Osteoblast (primary cell): ENCODE measurements at regions not wholly inside any gene's neighbourhood (a gene's known extent, or its start where the extent isn't known, plus 50 kb on each side); places are given as distances from the start of the nearest gene placed in this dataset.

Experiments used
- DNase-seq: peaks from one replicate; pipeline ENCODE4 v3.0.0; 2011; ENCODE audit warnings: low spot score, mixed read lengths; ENCODE audit not compliant: insufficient read length; ENCODE audit errors: missing footprints
- H2AFZ ChIP-seq: 2 replicates; pipeline ENCODE4 v1.6.0; 2011; ENCODE audit warnings: mild to moderate bottlenecking, low read length
- H3K27ac ChIP-seq: 2 replicates; pipeline ENCODE4 v1.5.1; 2011; ENCODE audit warnings: mild to moderate bottlenecking, low read depth, low read length, moderate library complexity
- H3K27me3 ChIP-seq: 2 replicates; pipeline ENCODE4 v1.6.0; 2012; ENCODE audit warnings: mild to moderate bottlenecking, control low read depth, inconsistent platforms, low read length, moderate library complexity; ENCODE audit not compliant: insufficient read depth
- H3K36me3 ChIP-seq: 2 replicates; pipeline ENCODE4 v1.5.1; 2011; ENCODE audit warnings: mild to moderate bottlenecking, low read length, control low read depth, moderate library complexity; ENCODE audit not compliant: insufficient read depth
- H3K4me1 ChIP-seq: 2 replicates; pipeline ENCODE4 v1.5.1; 2011; ENCODE audit warnings: mild to moderate bottlenecking, low read length, control low read depth, moderate library complexity; ENCODE audit not compliant: insufficient read depth
- H3K4me2 ChIP-seq: 2 replicates; pipeline ENCODE4 v1.6.0; 2011; ENCODE audit warnings: mild to moderate bottlenecking, low read length; ENCODE audit not compliant: insufficient read depth
- H3K4me3 ChIP-seq: fragments of 200-600 bp; sonication (generic); 3 replicates; pipeline ENCODE4 v1.5.1; 2012; ENCODE audit warnings: mild to moderate bottlenecking, low read length, inconsistent platforms; ENCODE audit not compliant: insufficient read depth
- H3K79me2 ChIP-seq: 2 replicates; pipeline ENCODE4 v1.6.0; 2012; ENCODE audit warnings: mild to moderate bottlenecking, low read length, control low read depth, inconsistent platforms; ENCODE audit not compliant: insufficient read depth
- H3K9me3 ChIP-seq: 2 replicates; pipeline ENCODE4 v1.5.1; 2011; ENCODE audit warnings: low read depth, low read length, control low read depth
- H4K20me1 ChIP-seq: 2 replicates; pipeline ENCODE4 v1.6.0; 2012; ENCODE audit warnings: mild to moderate bottlenecking, low read length, control low read depth; ENCODE audit not compliant: insufficient read depth
- TF ChIP-seq, protein P1 (sequence below): IDR thresholded peaks from 2 replicates; pipeline ENCODE4 v1.5.1; 2011; ENCODE audit warnings: mild to moderate bottlenecking, low read depth, low read length, moderate library complexity; ENCODE audit errors: extremely low read depth

DNA sequence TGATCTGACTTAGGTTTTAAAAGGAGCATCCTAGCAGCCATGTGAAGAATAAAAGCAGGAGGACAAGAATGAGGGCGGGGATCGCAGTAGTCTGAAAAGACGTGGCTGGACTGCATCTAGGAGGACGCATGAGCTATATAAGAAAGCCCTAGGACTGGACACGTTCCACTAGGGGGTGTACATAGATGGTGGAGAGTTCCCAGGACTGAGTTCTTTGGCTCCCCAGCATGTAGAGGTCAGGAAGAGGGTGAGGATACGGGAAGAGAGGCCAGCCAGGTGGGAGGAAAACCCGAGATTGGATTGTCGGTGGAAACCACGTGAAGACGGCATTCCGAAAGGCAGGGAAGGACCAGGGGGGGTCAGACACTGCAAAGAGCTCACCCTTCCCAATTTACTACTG, 64.2 kb upstream of the CFAP161 start:
- Histone ChIP-seq H3K9me3 (no peaks in the 10 kb centered on the region), H3K4me3 (no peak overlapping the region), H2AFZ (no peak overlapping the region), H3K4me2 (no peak overlapping the region), H3K4me1 (peaks cover 3% of the 10 kb centered on the region), H3K36me3 (no peaks in the 10 kb centered on the region), H3K79me2 (no peaks in the 10 kb centered on the region), H3K27ac (no peak overlapping the region), H4K20me1 (no peaks in the 10 kb centered on the region), H3K27me3 (no peaks in the 10 kb centered on the region)
- no peak for DNase-seq
- TF ChIP-seq, protein P1, sequence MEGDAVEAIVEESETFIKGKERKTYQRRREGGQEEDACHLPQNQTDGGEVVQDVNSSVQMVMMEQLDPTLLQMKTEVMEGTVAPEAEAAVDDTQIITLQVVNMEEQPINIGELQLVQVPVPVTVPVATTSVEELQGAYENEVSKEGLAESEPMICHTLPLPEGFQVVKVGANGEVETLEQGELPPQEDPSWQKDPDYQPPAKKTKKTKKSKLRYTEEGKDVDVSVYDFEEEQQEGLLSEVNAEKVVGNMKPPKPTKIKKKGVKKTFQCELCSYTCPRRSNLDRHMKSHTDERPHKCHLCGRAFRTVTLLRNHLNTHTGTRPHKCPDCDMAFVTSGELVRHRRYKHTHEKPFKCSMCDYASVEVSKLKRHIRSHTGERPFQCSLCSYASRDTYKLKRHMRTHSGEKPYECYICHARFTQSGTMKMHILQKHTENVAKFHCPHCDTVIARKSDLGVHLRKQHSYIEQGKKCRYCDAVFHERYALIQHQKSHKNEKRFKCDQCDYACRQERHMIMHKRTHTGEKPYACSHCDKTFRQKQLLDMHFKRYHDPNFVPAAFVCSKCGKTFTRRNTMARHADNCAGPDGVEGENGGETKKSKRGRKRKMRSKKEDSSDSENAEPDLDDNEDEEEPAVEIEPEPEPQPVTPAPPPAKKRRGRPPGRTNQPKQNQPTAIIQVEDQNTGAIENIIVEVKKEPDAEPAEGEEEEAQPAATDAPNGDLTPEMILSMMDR, result no peak

- Histone ChIP-seq H3K27me3 (no peaks in the 10 kb centered on the region), H3K79me2 (no peaks in the 10 kb centered on the region), H4K20me1 (no peaks in the 10 kb centered on the region), H3K4me1 (peaks cover 3% of the 10 kb centered on the region), H3K4me3 (no peak overlapping the region), H3K4me2 (peak overlapping the region; percentile 21), H3K36me3 (no peaks in the 10 kb centered on the region), H3K27ac (no peak overlapping the region), H2AFZ (no peak overlapping the region), H3K9me3 (no peaks in the 10 kb centered on the region)
- no peak for DNase-seq
- TF ChIP-seq, protein P1, result no peak
These were observed 63.0 kb upstream of the CFAP161 start for GRCh38 chr15:81071120-81071519.

- Histone ChIP-seq H4K20me1 (no peaks in the 10 kb centered on the region), H3K4me2 (no peak overlapping the region), H3K79me2 (no peaks in the 10 kb centered on the region), H3K36me3 (no peaks in the 10 kb centered on the region), H3K27me3 (no peaks in the 10 kb centered on the region), H3K9me3 (no peaks in the 10 kb centered on the region), H2AFZ (no peak overlapping the region), H3K4me3 (no peak overlapping the region), H3K27ac (no peak overlapping the region), H3K4me1 (peaks cover 3% of the 10 kb centered on the region)
- DNase-seq, result no peak
- TF ChIP-seq, protein P1, result no peak
These were observed 62.4 kb upstream of the CFAP161 start for GRCh38 chr15:81071705-81072104.

DNA sequence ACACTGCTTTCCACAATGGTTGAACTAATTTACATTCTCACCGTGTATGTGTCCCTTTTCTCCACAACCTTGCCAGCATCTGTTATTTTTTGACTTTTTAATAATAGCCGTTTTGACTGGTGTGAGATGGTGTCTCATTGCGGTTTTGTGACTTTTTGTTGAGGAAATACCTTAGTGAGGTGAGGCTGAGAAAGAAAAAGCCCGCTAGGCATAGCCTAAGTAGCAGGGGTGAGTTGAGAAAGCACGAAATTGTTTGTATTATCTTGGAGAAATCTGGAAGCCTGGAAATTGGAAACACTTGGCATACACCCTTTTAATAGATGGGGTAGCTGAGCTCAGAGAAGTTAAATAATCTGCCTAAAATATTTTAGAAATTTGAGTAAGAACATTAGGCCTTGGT, 61.5 kb upstream of the CFAP161 start:
- Histone ChIP-seq H3K4me3 (no peak overlapping the region), H4K20me1 (no peaks in the 10 kb centered on the region), H3K27me3 (no peaks in the 10 kb centered on the region), H3K9me3 (no peaks in the 10 kb centered on the region), H3K4me1 (peaks cover 3% of the 10 kb centered on the region), H3K36me3 (no peaks in the 10 kb centered on the region), H2AFZ (no peak overlapping the region), H3K79me2 (no peaks in the 10 kb centered on the region), H3K4me2 (no peak overlapping the region), H3K27ac (no peak overlapping the region)
- TF ChIP-seq, protein P1, result no peak
- DNase-seq, result no peak
